IPS DF 19.7 (cell line): ENCODE measurements at regions not wholly inside any gene's neighbourhood (a gene's known extent, or its start where the extent isn't known, plus 50 kb on each side); places are given as distances from the start of the nearest gene placed in this dataset.
"Not testable (repeated sequence)": the region's sequence is repeated elsewhere in the genome, so short reads cannot be mapped to it uniquely, and the experiment has no call there.

Experiments used
- DNase-seq: peaks from one replicate; pipeline ENCODE4 v3.0.0-alpha.2; 2013; ENCODE audit warnings: low read depth, low spot score

GRCh38 chr3:177624528-177625495 lies 427.5 kb upstream of the TBL1XR1 start:
- no peak for DNase-seq

GRCh38 chr3:177626045-177626444 lies 428.8 kb upstream of the TBL1XR1 start:
- DNase-seq = no peak

- DNase-seq = not testable (repeated sequence)
Measured at GRCh38 chr3:177628095-177628719, 430.9 kb upstream of the TBL1XR1 start.

GRCh38 chr3:177629276-177629675 lies 432.0 kb upstream of the TBL1XR1 start:
- no peak for DNase-seq

GRCh38 chr3:177633671-177634207 lies 436.5 kb upstream of the TBL1XR1 start:
- no peak for DNase-seq

- not testable (repeated sequence) for DNase-seq
Measured at GRCh38 chr3:177635601-177636106, 438.4 kb upstream of the TBL1XR1 start.

GRCh38 chr3:177640319-177640965 lies 443.2 kb upstream of the TBL1XR1 start:
- no peak for DNase-seq

- no peak for DNase-seq
Measured at GRCh38 chr3:177641206-177641605, 443.9 kb upstream of the TBL1XR1 start.

- DNase-seq = no peak
Measured at GRCh38 chr3:177642042-177642803, 444.9 kb upstream of the TBL1XR1 start.

- no peak for DNase-seq
Measured at GRCh38 chr3:177642804-177643125, 445.5 kb upstream of the TBL1XR1 start.

- DNase-seq = no peak
Measured at GRCh38 chr3:177646749-177647148, 449.5 kb upstream of the TBL1XR1 start.

- no peak for DNase-seq
Measured at GRCh38 chr3:177647341-177647740, 450.1 kb upstream of the TBL1XR1 start.

- DNase-seq = no peak
Measured at GRCh38 chr3:177647876-177648275, 450.6 kb upstream of the TBL1XR1 start.

- no peak for DNase-seq
Measured at GRCh38 chr3:177652556-177653291, 455.4 kb upstream of the TBL1XR1 start.

- no peak for DNase-seq
Measured at GRCh38 chr3:177657243-177657642, 460.0 kb upstream of the TBL1XR1 start.

GRCh38 chr3:177658354-177658753 lies 461.1 kb upstream of the TBL1XR1 start:
- no peak for DNase-seq

- not testable (repeated sequence) for DNase-seq
Measured at GRCh38 chr3:177664380-177665103, 467.3 kb upstream of the TBL1XR1 start.

- DNase-seq = no peak
Measured at GRCh38 chr3:177665122-177665808, 468.0 kb upstream of the TBL1XR1 start.

GRCh38 chr3:177672252-177672911 lies 475.1 kb upstream of the TBL1XR1 start:
- DNase-seq = no peak
